Lung (tissue), 11 donors: ENCODE measurements at regions not wholly inside any gene's neighbourhood (a gene's known extent, or its start where the extent isn't known, plus 50 kb on each side); places are given as distances from the start of the nearest gene placed in this dataset.

Source experiments
- ATAC-seq: fragments of 200-7000 bp; cut with Tn5 transposase; one replicate; pipeline ENCODE4 v1.9.1; 2020; ENCODE audit warnings: moderate number of reproducible peaks; ENCODE audit not compliant: insufficient read depth, low FRiP score
- DNase-seq, 3 donors: peaks; one replicate each; pipeline ENCODE4 v3.0.0-alpha.2; 2013 to 2017
- H3K27ac ChIP-seq, 2 donors: one replicate each; pipeline ENCODE4 v1.5.1; 2013; ENCODE audit warnings: mild to moderate bottlenecking in 2 of 2, moderate library complexity in 2 of 2, control low read depth in 1 of 2, inconsistent platforms in 1 of 2, low read depth in 1 of 2, low read length in 1 of 2
- H3K27me3 ChIP-seq, 3 donors: one replicate each; pipeline ENCODE4 v1.5.1; 2013; ENCODE audit warnings: low read length in 2 of 3; ENCODE audit not compliant: control insufficient read depth in 3 of 3, insufficient read depth in 3 of 3
- H3K36me3 ChIP-seq, 4 donors: one replicate each; pipeline ENCODE4 v1.5.1; 2013; ENCODE audit warnings: low read length in 4 of 4, mild to moderate bottlenecking in 1 of 4, moderate library complexity in 1 of 4; ENCODE audit not compliant: control insufficient read depth in 4 of 4, insufficient read depth in 4 of 4
- H3K4me1 ChIP-seq, 5 donors: one replicate each; pipeline ENCODE4 v1.5.1; 2013; ENCODE audit warnings: low read length in 5 of 5, mild to moderate bottlenecking in 2 of 5, moderate library complexity in 1 of 5; ENCODE audit not compliant: control insufficient read depth in 5 of 5, insufficient read depth in 5 of 5
- H3K4me3 ChIP-seq: one replicate; pipeline ENCODE4 v1.5.1; 2013; ENCODE audit warnings: mild to moderate bottlenecking, control low read depth, moderate library complexity
- H3K9ac ChIP-seq, 2 donors: one replicate each; pipeline ENCODE4 v1.5.1; 2013; ENCODE audit warnings: low read length in 2 of 2, control low read depth in 1 of 2; ENCODE audit not compliant: insufficient read depth in 1 of 2
- H3K9me3 ChIP-seq, 4 donors: one replicate each; pipeline ENCODE4 v1.5.1; 2013; ENCODE audit warnings: low read length in 3 of 4, mild to moderate bottlenecking in 1 of 4, moderate library complexity in 1 of 4; ENCODE audit not compliant: control insufficient read depth in 4 of 4, insufficient read depth in 3 of 4
- CTCF ChIP-seq: IDR thresholded peaks from 2 replicates; pipeline ENCODE4 v1.5.1; 2012; ENCODE audit warnings: mild to moderate bottlenecking; ENCODE audit errors: control extremely low read depth, extremely low read depth
- whole genome bisulfite sequencing, 2 donors: extraction: QIAGEN DNeasy Blood & Tissue Kit; methylation state at CpG; one replicate each; pipeline ENCODE4 v1.1.7; 2013; 5-methylcytosine and 5-hydroxymethylcytosine counted together
- donor health status: control.
- donor health status: control.
- donor health status: Bipolar disorder and iron deficiency.
- donor health status: healthy.
- donor health status: DM: yes; HTN: yes; CAD: no.

GRCh38 chr10:52869864-52870263, 97.3 kb upstream of the MBL2 start:
- Histone ChIP-seq H3K4me3 (no peak overlapping the region), H3K36me3 (no peaks in the 10 kb centered on the region), H3K27ac (no peak overlapping the region), H3K9me3 (peaks cover 0 to 9% (median 1%) of the 10 kb centered on the region in 4 donors), H3K9ac (no peak overlapping the region), H3K4me1 (peaks cover 0 to 4% (median 0%) of the 10 kb centered on the region in 5 donors), H3K27me3 (no peaks in the 10 kb centered on the region)
- WGBS, 2 donors, result 93 to 94% methylated on average over 2 of the region's 2 CpGs
- DNase-seq, result no peak
- no peak for ATAC-seq
- TF ChIP-seq CTCF, result no peak

- DNase-seq, result no peak
- no peaks in the 10 kb centered on the region for H3K27me3 ChIP-seq
- ATAC-seq, result no peak
Measured at GRCh38 chr10:52865213-52865612, 92.6 kb upstream of the MBL2 start.

DNA sequence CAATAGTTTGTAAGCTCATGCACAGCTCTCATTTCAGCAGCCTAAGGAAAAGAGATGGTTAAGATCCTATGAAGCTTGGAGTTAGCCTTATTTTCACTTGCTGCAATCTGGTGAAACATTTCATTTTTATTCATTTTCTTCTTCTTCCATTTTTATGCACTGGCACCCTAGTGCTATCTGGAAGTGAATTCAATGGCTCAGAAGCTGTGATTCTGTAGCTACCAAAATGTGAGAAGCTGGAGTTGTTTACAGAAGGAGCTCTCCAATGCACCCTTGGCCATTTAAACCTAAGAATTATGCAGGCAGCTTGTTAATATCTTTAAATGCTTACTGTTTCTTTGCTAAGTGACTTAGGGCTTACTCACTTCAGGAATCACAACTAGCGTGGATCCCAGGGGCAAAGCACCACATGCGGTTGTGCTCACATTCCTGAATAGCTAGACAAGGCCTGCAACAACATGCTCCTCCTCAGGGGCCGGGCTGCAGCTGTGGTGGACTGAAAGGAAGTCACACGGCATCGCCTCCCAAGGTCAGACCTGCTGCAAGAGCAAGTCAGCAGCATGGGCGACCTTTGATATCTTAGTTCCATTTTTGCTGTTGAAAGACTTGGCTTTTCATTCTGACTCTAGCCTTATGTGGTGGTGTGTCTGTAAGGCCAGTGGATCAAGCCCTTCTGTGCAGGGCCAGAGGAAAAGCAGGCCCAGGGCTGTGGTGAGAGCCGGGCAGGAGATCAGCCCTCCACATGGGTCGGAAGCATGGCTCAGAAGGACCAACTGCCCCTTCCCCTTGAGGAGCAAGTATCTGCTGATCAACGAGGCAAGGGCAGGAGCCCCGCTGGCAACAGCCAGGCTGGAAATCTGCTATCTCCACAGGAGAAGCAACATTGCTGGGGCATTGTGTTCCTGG, 91.9 kb upstream of the MBL2 start:
- no peaks in the 10 kb centered on the region for H3K27me3 ChIP-seq
- H3K9me3 ChIP-seq, result peaks cover 0 to 6% (median 1%) of the 10 kb centered on the region in 4 donors
- WGBS, 2 donors, result 67 to 80% methylated on average over 10 of the region's 10 CpGs
- no peaks in the 10 kb centered on the region for H3K4me1 ChIP-seq
- TF ChIP-seq CTCF, result no peak
- H3K4me3 ChIP-seq, result no peak overlapping the region
- no peak overlapping the region for H3K27ac ChIP-seq
- ATAC-seq (no peak), DNase-seq (peak; percentile 25 to 61 (median 33))
- no peaks in the 10 kb centered on the region for H3K36me3 ChIP-seq
- H3K9ac ChIP-seq, result no peak overlapping the region

More at GRCh38 chr10:52865213-52865612, 92.6 kb upstream of the MBL2 start:
- no peak overlapping the region for H3K4me3 ChIP-seq
- H3K4me1 ChIP-seq, result no peaks in the 10 kb centered on the region
- H3K9me3 ChIP-seq, result peaks cover 0 to 6% (median 1%) of the 10 kb centered on the region in 4 donors
- no peaks in the 10 kb centered on the region for H3K36me3 ChIP-seq
- no peak overlapping the region for H3K27ac ChIP-seq
- no peak for TF ChIP-seq CTCF
- no peak overlapping the region for H3K9ac ChIP-seq
- 95 to 96% methylated on average over 9 of the region's 9 CpGs for WGBS, 2 donors
